PC-3 (cell line): ENCODE measurements at regions not wholly inside any gene's neighbourhood (a gene's known extent, or its start where the extent isn't known, plus 50 kb on each side); places are given as distances from the start of the nearest gene placed in this dataset.

ENCODE experiments used
- ATAC-seq: fragments of 200-7000 bp; cut with Tn5 transposase; 2 replicates; pipeline ENCODE4 v1.9.1; 2020; ENCODE audit warnings: mild to moderate bottlenecking, moderate library complexity
- BruUV-seq: library from RNA; stranded (reverse); fragments of 400-500 nt; replicated peaks from 2 replicates; lab custom pipeline; 2021; lab: Mats Ljungman, UMichigan
- CTCF ChIA-PET: fragments of 300-600 bp; sonication (Branson Sonifier 250); formaldehyde crosslinking; loops from one replicate; lab custom pipeline; 2022; ENCODE audit warnings: antibody characterized with exemption; lab: Charles Lee
- POLR2A ChIA-PET: fragments of 300-600 bp; sonication (Branson Sonifier 250); formaldehyde crosslinking; loops from one replicate; lab custom pipeline; 2022; ENCODE audit warnings: antibody characterized with exemption; ENCODE audit not compliant: unreplicated experiment; lab: Charles Lee
- DNase-seq: peaks from one replicate; pipeline ENCODE4 v3.0.0-alpha.2; 2015
- H2AFZ ChIP-seq: fragments of 300-600 bp; sonication (generic); 2 replicates; pipeline ENCODE4 v1.6.0; 2016; ENCODE audit warnings: antibody characterized with exemption, low read length
- H3F3A ChIP-seq: fragments of 300-600 bp; sonication (generic); one replicate; pipeline ENCODE4 v1.6.0; 2017; ENCODE audit warnings: antibody characterized with exemption, low read length, control low read depth, mild to moderate bottlenecking; ENCODE audit not compliant: unreplicated experiment
- H3K27ac ChIP-seq: fragments of 300-600 bp; sonication (generic); 2 replicates; pipeline ENCODE4 v1.5.1; 2016; ENCODE audit warnings: mild to moderate bottlenecking, low read length
- H3K27me3 ChIP-seq: fragments of 300-600 bp; sonication (generic); 2 replicates; pipeline ENCODE4 v1.6.1; 2016; ENCODE audit warnings: low read length, mixed read lengths
- H3K36me3 ChIP-seq: fragments of 300-600 bp; sonication (generic); 2 replicates; pipeline ENCODE4 v1.6.1; 2016; ENCODE audit warnings: low read depth, mixed run types, low read length, mixed read lengths
- H3K4me1 ChIP-seq: fragments of 300-600 bp; sonication (generic); 2 replicates; pipeline ENCODE4 v1.5.1; 2016; ENCODE audit warnings: low read length; ENCODE audit not compliant: insufficient read depth
- H3K4me2 ChIP-seq: fragments of 300-600 bp; sonication (generic); 2 replicates; pipeline ENCODE4 v1.6.0; 2016; ENCODE audit warnings: low read length
- H3K4me3 ChIP-seq: fragments of 300-600 bp; sonication (generic); 2 replicates; pipeline ENCODE4 v1.5.1; 2016; ENCODE audit warnings: mild to moderate bottlenecking, low read length, mixed read lengths
- H3K79me2 ChIP-seq: fragments of 300-600 bp; sonication (generic); 2 replicates; pipeline ENCODE4 v1.6.1; 2017; ENCODE audit warnings: low read length, mixed read lengths
- H3K9ac ChIP-seq: fragments of 300-600 bp; sonication (generic); 2 replicates; pipeline ENCODE4 v1.6.0; 2016; ENCODE audit warnings: mild to moderate bottlenecking, low read length
- H3K9me2 ChIP-seq: fragments of 300-600 bp; sonication (generic); replicated peaks from 2 replicates; pipeline ENCODE4 v1.6.1; 2016; ENCODE audit warnings: mixed run types, low read length, mixed read lengths
- H3K9me3 ChIP-seq: fragments of 300-600 bp; sonication (generic); 2 replicates; pipeline ENCODE4 v1.6.1; 2016; ENCODE audit warnings: low read length, mixed read lengths
- H4K20me1 ChIP-seq: fragments of 300-600 bp; sonication (generic); 2 replicates; pipeline ENCODE4 v1.6.1; 2016; ENCODE audit warnings: low read length, mixed read lengths
- EZH2 ChIP-seq: fragments of 300-600 bp; sonication (generic); IDR thresholded peaks from one replicate; pipeline ENCODE4 v1.6.1; 2017; ENCODE audit warnings: antibody characterized with exemption, mild to moderate bottlenecking, low read length; ENCODE audit not compliant: unreplicated experiment
- EZH2phosphoT487 ChIP-seq: fragments of 300-600 bp; sonication (generic); IDR thresholded peaks from 2 replicates; pipeline ENCODE4 v1.6.1; 2018; ENCODE audit warnings: mild to moderate bottlenecking, antibody characterized with exemption, low read length, borderline replicate concordance
- intact Hi-C: fragments of 100-400 bp; cut with micrococcal nuclease; formaldehyde crosslinking; loops from 2 replicates; pipeline ENCODE4 v1.9.0; 2023
- TF ChIP-seq, protein P1 (sequence below): fragments of 300-600 bp; sonication (generic); conservative IDR thresholded peaks from 2 replicates; pipeline ENCODE4 v1.5.1; 2017; ENCODE audit warnings: antibody characterized with exemption, low read depth, mild to moderate bottlenecking, low read length

DNA sequence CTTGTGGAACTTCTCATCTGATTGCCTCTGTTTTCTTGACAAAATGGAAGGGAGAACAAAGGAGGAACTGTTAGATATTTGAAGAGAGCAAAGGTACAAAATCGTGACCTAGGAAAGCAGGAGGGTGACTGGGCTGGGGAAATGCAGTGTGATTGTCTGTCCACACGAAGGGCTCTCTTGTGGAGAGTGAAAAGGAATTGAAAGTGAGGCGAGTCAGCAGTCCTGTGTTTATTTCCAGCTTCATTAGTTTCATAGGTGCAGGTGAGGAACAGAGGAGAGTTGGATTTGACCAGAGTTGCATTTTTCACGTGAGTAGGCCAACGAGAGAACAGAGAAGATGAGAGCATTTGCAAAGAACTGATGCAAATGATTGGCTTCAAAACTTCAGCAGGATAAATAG, 336.4 kb upstream of the SATB1 start:
- DNase-seq, result no peak
- no peaks in the 10 kb centered on the region for H3K79me2 ChIP-seq
- TF ChIP-seq, protein P1, sequence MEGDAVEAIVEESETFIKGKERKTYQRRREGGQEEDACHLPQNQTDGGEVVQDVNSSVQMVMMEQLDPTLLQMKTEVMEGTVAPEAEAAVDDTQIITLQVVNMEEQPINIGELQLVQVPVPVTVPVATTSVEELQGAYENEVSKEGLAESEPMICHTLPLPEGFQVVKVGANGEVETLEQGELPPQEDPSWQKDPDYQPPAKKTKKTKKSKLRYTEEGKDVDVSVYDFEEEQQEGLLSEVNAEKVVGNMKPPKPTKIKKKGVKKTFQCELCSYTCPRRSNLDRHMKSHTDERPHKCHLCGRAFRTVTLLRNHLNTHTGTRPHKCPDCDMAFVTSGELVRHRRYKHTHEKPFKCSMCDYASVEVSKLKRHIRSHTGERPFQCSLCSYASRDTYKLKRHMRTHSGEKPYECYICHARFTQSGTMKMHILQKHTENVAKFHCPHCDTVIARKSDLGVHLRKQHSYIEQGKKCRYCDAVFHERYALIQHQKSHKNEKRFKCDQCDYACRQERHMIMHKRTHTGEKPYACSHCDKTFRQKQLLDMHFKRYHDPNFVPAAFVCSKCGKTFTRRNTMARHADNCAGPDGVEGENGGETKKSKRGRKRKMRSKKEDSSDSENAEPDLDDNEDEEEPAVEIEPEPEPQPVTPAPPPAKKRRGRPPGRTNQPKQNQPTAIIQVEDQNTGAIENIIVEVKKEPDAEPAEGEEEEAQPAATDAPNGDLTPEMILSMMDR, result no peak
- TF ChIP-seq EZH2 (no peak), EZH2phosphoT487 (no peak)
- H3K9me3 ChIP-seq, result no peaks in the 10 kb centered on the region
- H2AFZ ChIP-seq, result no peak overlapping the region
- intact Hi-C loops, result no loop called here
- no peak for ATAC-seq
- no TSS peak for BruUV-seq
- H3K4me1 ChIP-seq, result peaks cover 18% of the 10 kb centered on the region
- ChIA-PET CTCF (no interaction called here), POLR2A (no interaction called here)
- no peak overlapping the region for H3K4me3 ChIP-seq
- H3K9ac ChIP-seq, result no peak overlapping the region
- no peak overlapping the region for H3K27ac ChIP-seq
- H4K20me1 ChIP-seq, result no peaks in the 10 kb centered on the region
- H3K36me3 ChIP-seq, result no peaks in the 10 kb centered on the region
- no peak overlapping the region for H3K4me2 ChIP-seq
- no peaks in the 10 kb centered on the region for H3F3A ChIP-seq
- no peaks in the 10 kb centered on the region for H3K9me2 ChIP-seq
- H3K27me3 ChIP-seq, result no peaks in the 10 kb centered on the region

DNA sequence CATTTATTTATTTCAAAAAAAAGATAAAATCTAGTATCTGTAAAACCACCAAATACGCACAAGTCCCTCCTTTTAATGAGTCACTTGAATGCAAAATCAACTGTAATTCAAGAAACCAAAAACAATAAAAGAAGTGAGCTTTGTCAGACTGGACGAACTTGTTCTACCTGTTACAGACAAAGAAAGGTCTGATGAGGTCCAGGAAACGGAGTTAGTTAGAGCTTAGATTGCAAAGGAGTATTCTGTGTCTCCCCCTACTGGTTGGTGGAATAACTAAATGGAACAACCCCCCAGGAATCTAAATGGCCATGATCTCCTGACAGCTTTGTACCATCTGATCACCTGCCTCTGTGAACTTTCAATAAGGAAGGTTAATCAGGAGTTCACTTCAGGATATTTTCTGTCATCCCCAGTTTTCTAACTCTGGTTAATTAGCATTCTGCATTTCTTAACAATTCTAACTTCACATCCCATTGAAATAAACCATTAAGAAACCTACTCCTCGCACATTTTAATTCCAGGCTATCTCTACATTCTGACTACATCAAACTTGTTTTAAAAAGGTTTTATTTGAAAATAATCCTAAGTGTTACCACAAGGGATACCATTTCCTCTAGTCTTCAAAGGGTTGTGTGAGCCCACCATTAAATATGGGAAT, 333.0 kb upstream of the SATB1 start:
- H3K4me1 ChIP-seq, result peaks cover 14% of the 10 kb centered on the region
- POLR2A ChIA-PET, result interaction anchor here (0.6 kb wide), 2 partner anchors 156 to 1015 kb away, joined by 3 to 5 read pairs; no protein-coding TSS in a partner anchor
- no peaks in the 10 kb centered on the region for H4K20me1 ChIP-seq
- no peaks in the 10 kb centered on the region for H3K9me3 ChIP-seq
- DNase-seq (peak; percentile 99), ATAC-seq (peak; percentile 95)
- H3K36me3 ChIP-seq, result no peaks in the 10 kb centered on the region
- no peak overlapping the region; the same call in 1 of the 2 replicates for H3K9ac ChIP-seq
- no peaks in the 10 kb centered on the region for H3F3A ChIP-seq
- H3K4me3 ChIP-seq, result no peak overlapping the region
- H2AFZ ChIP-seq, result no peak overlapping the region
- peak overlapping the region; percentile 84 for H3K27ac ChIP-seq
- H3K27me3 ChIP-seq, result no peaks in the 10 kb centered on the region
- H3K79me2 ChIP-seq, result no peaks in the 10 kb centered on the region
- H3K4me2 ChIP-seq, result peak overlapping the region; percentile 63
- TF ChIP-seq EZH2, result no peak
- TF ChIP-seq, protein P1, result peak; percentile 92
- TF ChIP-seq EZH2phosphoT487, result no peak
- no TSS peak for BruUV-seq
- intact Hi-C loops, result loop anchor here (1.0 to 5.0 kb wide), 6 partner anchors 96 to 335 kb away; no protein-coding TSS in a partner anchor
- H3K9me2 ChIP-seq, result no peaks in the 10 kb centered on the region
- CTCF ChIA-PET, result interaction anchor here (0.5 to 1.4 kb wide), 7 partner anchors 199 to 1107 kb away, joined by 3 to 8 read pairs (median 4); no protein-coding TSS in a partner anchor

DNA sequence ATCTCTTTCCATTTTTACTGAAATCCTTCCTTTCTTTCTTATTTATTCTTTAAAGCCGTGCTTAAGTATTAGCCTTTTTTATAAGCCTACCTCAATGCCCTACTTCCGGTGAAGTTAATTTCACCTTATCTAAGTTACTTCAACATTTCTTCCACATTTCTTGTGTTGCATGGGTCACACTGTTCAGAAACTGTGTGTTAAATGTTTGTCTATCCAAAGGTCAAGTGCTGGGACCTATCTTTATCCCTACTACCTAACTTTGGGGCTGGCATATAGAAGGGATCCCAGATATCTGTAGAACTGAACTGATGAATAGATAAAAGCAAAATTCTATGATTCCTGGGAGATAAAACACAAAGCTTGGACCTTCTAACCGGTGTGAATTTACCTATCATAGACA, 332.3 kb upstream of the SATB1 start:
- intact Hi-C loops, result loop anchor here (5.0 kb wide), 1 partner anchor 95 kb away; no protein-coding TSS in a partner anchor
- Histone ChIP-seq H3K27me3 (no peaks in the 10 kb centered on the region), H3K4me2 (peak overlapping the region; percentile 63), H3K4me3 (peak overlapping the region; percentile 2; the same call in 1 of the 2 replicates), H3K4me1 (peaks cover 14% of the 10 kb centered on the region), H2AFZ (peak overlapping the region; percentile 2; the same call in 1 of the 2 replicates), H3F3A (no peaks in the 10 kb centered on the region), H3K9me3 (no peaks in the 10 kb centered on the region), H3K9ac (peak overlapping the region; percentile 50), H4K20me1 (no peaks in the 10 kb centered on the region), H3K9me2 (no peaks in the 10 kb centered on the region), H3K27ac (peak overlapping the region; percentile 84), H3K79me2 (no peaks in the 10 kb centered on the region), H3K36me3 (no peaks in the 10 kb centered on the region)
- no peak; the same call in 1 of the 2 replicates for ATAC-seq
- TF ChIP-seq, protein P1, result no peak
- ChIA-PET POLR2A (no interaction called here), CTCF (interaction anchor here (0.5 to 1.4 kb wide), 5 partner anchors 198 to 578 kb away, joined by 4 to 8 read pairs (median 4); no protein-coding TSS in a partner anchor)
- no TSS peak for BruUV-seq
- DNase-seq, result no peak
